GM12878 (cell line): ENCODE measurements at regions not wholly inside any gene's neighbourhood (a gene's known extent, or its start where the extent isn't known, plus 50 kb on each side); places are given as distances from the start of the nearest gene placed in this dataset.

Experiments
- ATAC-seq: fragments of 200-7000 bp; cut with Tn5 transposase; 3 replicates; pipeline ENCODE4 v1.9.1; 2020; ENCODE audit warnings: mild to moderate bottlenecking, moderate library complexity
- BruUV-seq: library from RNA; stranded (reverse); fragments of 400-500 nt; replicated peaks from 2 replicates; lab custom pipeline; 2021; lab: Mats Ljungman, UMichigan
- CTCF ChIA-PET: fragments of 300-600 bp; sonication (Branson Sonifier 250); formaldehyde crosslinking; extraction: SDS; loops from one replicate; lab custom pipeline; 2021; ENCODE audit warnings: inconsistent platforms; lab: Yijun Ruan, JAX
- POLR2A ChIA-PET: fragments of 350-600 bp; formaldehyde crosslinking; extraction: SDS; loops from one replicate; lab custom pipeline; 2021; ENCODE audit warnings: inconsistent platforms; lab: Charles Lee
- RAD21 ChIA-PET: fragments of 300-600 bp; sonication (Branson Sonifier 250); formaldehyde crosslinking; loops from one replicate; lab custom pipeline; 2023; ENCODE audit warnings: antibody characterized with exemption; ENCODE audit not compliant: unreplicated experiment; lab: Charles Lee
- SMC1A ChIA-PET: fragments of 300-600 bp; sonication (Branson Sonifier 250); formaldehyde crosslinking; loops from one replicate; lab custom pipeline; 2023; ENCODE audit not compliant: unreplicated experiment, uncharacterized antibody; lab: Charles Lee
- DNase-seq: peaks from one replicate; pipeline ENCODE4 v3.0.0-alpha.2; 2011; ENCODE audit warnings: low read depth, low spot score
- FAIRE-seq: peaks from 3 replicates; lab custom pipeline; 2011; peaks lifted over from hg19 to GRCh38; lab: Jason Lieb, UNC
- H2AFZ ChIP-seq: 2 replicates; pipeline ENCODE4 v1.6.0; 2011; ENCODE audit warnings: low read depth, low read length, control low read depth; ENCODE audit not compliant: control insufficient read depth
- H3K27ac ChIP-seq: 2 replicates; pipeline ENCODE4 v1.5.1; 2011; ENCODE audit warnings: control low read depth; ENCODE audit not compliant: control insufficient read depth, insufficient read depth
- H3K27me3 ChIP-seq, 2 experiments: replicated peaks in 1 of 2; 2 replicates each; pipeline versions ENCODE4 v1.6.0 to v1.6.1; 2011; ENCODE audit warnings: low read length in 1 of 2; ENCODE audit not compliant: control insufficient read depth in 2 of 2, insufficient read depth in 2 of 2
- H3K36me3 ChIP-seq, 2 experiments: 2 replicates each; pipeline ENCODE4 v1.5.1; 2011; ENCODE audit warnings: low read length in 1 of 2; ENCODE audit not compliant: control insufficient read depth in 2 of 2, insufficient read depth in 2 of 2
- H3K4me1 ChIP-seq: 2 replicates; pipeline ENCODE4 v1.6.1; 2011; ENCODE audit warnings: mild to moderate bottlenecking, low read length, moderate library complexity, mixed read lengths; ENCODE audit not compliant: control insufficient read depth, insufficient read depth
- H3K4me2 ChIP-seq: 2 replicates; pipeline ENCODE4 v1.6.0; 2011; ENCODE audit warnings: control low read depth; ENCODE audit not compliant: control insufficient read depth, insufficient read depth
- H3K4me3 ChIP-seq: fragments of 200-600 bp; sonication (generic); 2 replicates; pipeline ENCODE4 v1.5.1; 2016
- H3K79me2 ChIP-seq: 2 replicates; pipeline ENCODE4 v1.6.0; 2011; ENCODE audit warnings: low read length; ENCODE audit not compliant: control insufficient read depth, insufficient read depth
- H3K9ac ChIP-seq: 2 replicates; pipeline ENCODE4 v1.8.0; 2011; ENCODE audit warnings: low read length, control low read depth, mixed read lengths; ENCODE audit not compliant: control insufficient read depth, insufficient read depth
- H3K9me3 ChIP-seq: replicated peaks from 3 replicates; pipeline ENCODE4 v1.5.1; 2011; ENCODE audit warnings: mild to moderate bottlenecking, low read length; ENCODE audit not compliant: control insufficient read depth, insufficient read depth
- H4K20me1 ChIP-seq: 2 replicates; pipeline ENCODE4 v1.6.0; 2011; ENCODE audit not compliant: control insufficient read depth, insufficient read depth
- GATAD2B ChIP-seq: fragments of 450-650 bp; conservative IDR thresholded peaks from 2 replicates; pipeline ENCODE4 v1.6.1; 2017; ENCODE audit warnings: low read depth, mild to moderate bottlenecking, moderate library complexity
- HDAC6 ChIP-seq: fragments of 200-600 bp; sonication (generic); IDR thresholded peaks from one replicate; pipeline ENCODE4 v1.8.0; 2017; ENCODE audit warnings: antibody characterized with exemption; ENCODE audit not compliant: unreplicated experiment
- LARP7 ChIP-seq: fragments of 450-650 bp; IDR thresholded peaks from 2 replicates; pipeline ENCODE4 v1.6.1; 2017; ENCODE audit warnings: mild to moderate bottlenecking
- POLR2AphosphoS5 ChIP-seq: IDR thresholded peaks from 2 replicates; pipeline ENCODE4 v1.6.1; 2011; ENCODE audit warnings: mild to moderate bottlenecking, low read length, inconsistent platforms
- SKIL ChIP-seq: fragments of 450-650 bp; IDR thresholded peaks from 2 replicates; pipeline ENCODE4 v1.6.1; 2017; ENCODE audit warnings: mild to moderate bottlenecking, low read depth, inconsistent platforms; ENCODE audit not compliant: poor library complexity, severe bottlenecking
- SRF ChIP-seq, 2 experiments: IDR thresholded peaks; 2 replicates each; pipeline ENCODE4 v1.6.1; 2011; ENCODE audit warnings: low read depth in 2 of 2, low read length in 2 of 2, mild to moderate bottlenecking in 1 of 2, moderate library complexity in 1 of 2
- SUPT20H ChIP-seq: IDR thresholded peaks from 2 replicates; pipeline ENCODE4 v1.6.1; 2011; ENCODE audit warnings: low read depth, mild to moderate bottlenecking, low read length, moderate library complexity, borderline replicate concordance; ENCODE audit not compliant: control insufficient read depth
- TAF1 ChIP-seq: IDR thresholded peaks from 2 replicates; pipeline ENCODE4 v1.6.1; 2011; ENCODE audit warnings: mild to moderate bottlenecking, low read depth, low read length, borderline replicate concordance
- WRNIP1 ChIP-seq: IDR thresholded peaks from 2 replicates; pipeline ENCODE4 v1.6.1; 2011; ENCODE audit warnings: low read depth, low read length, improper control_type of control experiment, borderline replicate concordance
- ZBED1 ChIP-seq: IDR thresholded peaks from 2 replicates; pipeline ENCODE4 v1.6.1; 2016; ENCODE audit warnings: borderline replicate concordance
- ZNF24 ChIP-seq: fragments of 450-650 bp; IDR thresholded peaks from 2 replicates; pipeline ENCODE4 v1.6.1; 2017; ENCODE audit warnings: antibody characterized with exemption, mild to moderate bottlenecking
- ZNF622 ChIP-seq: fragments of 450-650 bp; IDR thresholded peaks from 2 replicates; pipeline ENCODE4 v1.6.1; 2017; ENCODE audit warnings: mild to moderate bottlenecking, inconsistent platforms
- WGBS: methylation state at CpG from one replicate; pipeline ENCODE4 v1.1.6; 2016; ENCODE audit warnings: low lambda C conversion rate; ENCODE audit not compliant: insufficient replicate concordance, insufficient coverage; ENCODE audit errors: missing lambda C conversion rate; 5-methylcytosine and 5-hydroxymethylcytosine counted together
- in situ Hi-C: fragments of 300-500 bp; cut with MboI; formaldehyde crosslinking; loops from 9 replicates; pipeline ENCODE4 v1.14.3; 2018; ENCODE audit warnings: mixed read lengths
- intact Hi-C: fragments of 100-400 bp; cut with micrococcal nuclease; formaldehyde crosslinking; loops from one replicate; pipeline ENCODE4 v1.14.2; 2022; ENCODE audit not compliant: unreplicated experiment
- TF ChIP-seq, protein P1 (sequence below): fragments of 450-650 bp; IDR thresholded peaks from 2 replicates; pipeline ENCODE4 v1.6.1; 2016; ENCODE audit warnings: mild to moderate bottlenecking, moderate library complexity, borderline replicate concordance

DNA sequence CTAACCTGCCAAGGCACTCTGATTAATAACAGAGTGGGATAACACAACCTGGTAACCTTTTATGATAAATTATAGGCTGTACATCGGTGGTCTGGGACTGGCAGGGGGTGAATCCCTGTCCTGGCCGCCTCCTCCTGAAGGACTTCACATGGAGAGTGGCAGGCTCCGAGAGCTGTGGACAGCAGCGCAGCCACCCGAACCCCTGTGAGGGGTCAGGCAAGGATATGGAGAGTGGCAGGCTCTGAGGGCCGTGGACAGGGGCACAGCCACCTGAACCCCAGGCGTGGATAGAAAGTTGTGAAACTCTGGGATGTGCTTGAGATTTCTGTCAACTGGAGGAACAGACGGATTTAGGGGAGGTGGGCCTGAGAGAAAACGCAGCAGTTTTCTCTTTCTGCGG lies 107.0 kb upstream of the MGMT start:
- Histone ChIP-seq H3K9ac (no peak overlapping the region), H4K20me1 (no peaks in the 10 kb centered on the region), H2AFZ (no peak overlapping the region), H3K4me1 (no peaks in the 10 kb centered on the region), H3K4me2 (no peak overlapping the region), H3K27ac (no peak overlapping the region), H3K79me2 (no peaks in the 10 kb centered on the region), H3K27me3 (no peaks in the 10 kb centered on the region), H3K9me3 (no peaks in the 10 kb centered on the region), H3K4me3 (no peak overlapping the region), H3K36me3 (no peaks in the 10 kb centered on the region)
- ChIA-PET RAD21 (no interaction called here), POLR2A (no interaction called here), CTCF (no interaction called here), SMC1A (no interaction called here)
- ATAC-seq (no peak), FAIRE-seq (no peak), DNase-seq (no peak)
- intact Hi-C loops = no loop called here
- in situ Hi-C loops = no loop called here
- no TSS peak for BruUV-seq
- TF ChIP-seq HDAC6 (no peak), SKIL (no peak), ZNF24 (no peak), POLR2AphosphoS5 (no peak), TAF1 (no peak), SRF (IDR thresholded peaks at IDR 0.05; ENCODE audit: low read depth in 2 of 2, low read length in 2 of 2) (no peak), SUPT20H (no peak), ZNF622 (no peak), GATAD2B (no peak), LARP7 (no peak), ZBED1 (no peak), WRNIP1 (no peak)
- TF ChIP-seq, protein P1, sequence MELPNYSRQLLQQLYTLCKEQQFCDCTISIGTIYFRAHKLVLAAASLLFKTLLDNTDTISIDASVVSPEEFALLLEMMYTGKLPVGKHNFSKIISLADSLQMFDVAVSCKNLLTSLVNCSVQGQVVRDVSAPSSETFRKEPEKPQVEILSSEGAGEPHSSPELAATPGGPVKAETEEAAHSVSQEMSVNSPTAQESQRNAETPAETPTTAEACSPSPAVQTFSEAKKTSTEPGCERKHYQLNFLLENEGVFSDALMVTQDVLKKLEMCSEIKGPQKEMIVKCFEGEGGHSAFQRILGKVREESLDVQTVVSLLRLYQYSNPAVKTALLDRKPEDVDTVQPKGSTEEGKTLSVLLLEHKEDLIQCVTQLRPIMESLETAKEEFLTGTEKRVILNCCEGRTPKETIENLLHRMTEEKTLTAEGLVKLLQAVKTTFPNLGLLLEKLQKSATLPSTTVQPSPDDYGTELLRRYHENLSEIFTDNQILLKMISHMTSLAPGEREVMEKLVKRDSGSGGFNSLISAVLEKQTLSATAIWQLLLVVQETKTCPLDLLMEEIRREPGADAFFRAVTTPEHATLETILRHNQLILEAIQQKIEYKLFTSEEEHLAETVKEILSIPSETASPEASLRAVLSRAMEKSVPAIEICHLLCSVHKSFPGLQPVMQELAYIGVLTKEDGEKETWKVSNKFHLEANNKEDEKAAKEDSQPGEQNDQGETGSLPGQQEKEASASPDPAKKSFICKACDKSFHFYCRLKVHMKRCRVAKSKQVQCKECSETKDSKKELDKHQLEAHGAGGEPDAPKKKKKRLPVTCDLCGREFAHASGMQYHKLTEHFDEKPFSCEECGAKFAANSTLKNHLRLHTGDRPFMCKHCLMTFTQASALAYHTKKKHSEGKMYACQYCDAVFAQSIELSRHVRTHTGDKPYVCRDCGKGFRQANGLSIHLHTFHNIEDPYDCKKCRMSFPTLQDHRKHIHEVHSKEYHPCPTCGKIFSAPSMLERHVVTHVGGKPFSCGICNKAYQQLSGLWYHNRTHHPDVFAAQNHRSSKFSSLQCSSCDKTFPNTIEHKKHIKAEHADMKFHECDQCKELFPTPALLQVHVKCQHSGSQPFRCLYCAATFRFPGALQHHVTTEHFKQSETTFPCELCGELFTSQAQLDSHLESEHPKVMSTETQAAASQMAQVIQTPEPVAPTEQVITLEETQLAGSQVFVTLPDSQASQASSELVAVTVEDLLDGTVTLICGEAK = no peak
- WGBS = 31% methylated on average over 10 of the region's 10 CpGs
